ENCODE measurements at regions not wholly inside any gene's neighbourhood (a gene's known extent, or its start where the extent isn't known, plus 50 kb on each side); places are given as distances from the start of the nearest gene placed in this dataset.

- Histone ChIP-seq H3K4me1 (no peaks in the 10 kb centered on the region), H3K27ac (no peak overlapping the region), H3K27me3 (no peaks in the 10 kb centered on the region), H3K36me3 (no peaks in the 10 kb centered on the region), H3K9me3 (peaks cover 0 to 3% (median 0%) of the 10 kb centered on the region in 4 donors), H3K4me3 (no peak overlapping the region)
- TF ChIP-seq CTCF (IDR thresholded peaks at IDR 0.05): no peak
- no peak for TF ChIP-seq POLR2A (IDR thresholded peaks at IDR 0.05)
- DNase-seq: no peak
Observed at GRCh38 chr4:63049726-63050125, 1359.5 kb downstream of the TECRL start.

- Histone ChIP-seq H3K36me3 (no peaks in the 10 kb centered on the region), H3K27me3 (no peaks in the 10 kb centered on the region), H3K4me3 (no peak overlapping the region), H3K27ac (no peak overlapping the region), H3K4me1 (no peaks in the 10 kb centered on the region), H3K9me3 (peaks cover 0 to 3% (median 0%) of the 10 kb centered on the region in 4 donors)
- DNase-seq: no peak
- TF ChIP-seq CTCF (IDR thresholded peaks at IDR 0.05) (no peak), POLR2A (IDR thresholded peaks at IDR 0.05) (no peak)
Observed at GRCh38 chr4:63049278-63049677, 1360.0 kb downstream of the TECRL start.

GRCh38 chr4:63036159-63036866, 1372.9 kb downstream of the TECRL start:
- TF ChIP-seq CTCF (IDR thresholded peaks at IDR 0.05): no peak
- TF ChIP-seq POLR2A (IDR thresholded peaks at IDR 0.05): no peak
- no peaks in the 10 kb centered on the region for H3K27me3 ChIP-seq
- no peaks in the 10 kb centered on the region for H3K36me3 ChIP-seq
- no peaks in the 10 kb centered on the region for H3K4me1 ChIP-seq
- no peaks in the 10 kb centered on the region for H3K9me3 ChIP-seq
- no peak overlapping the region for H3K4me3 ChIP-seq
- no peak for DNase-seq
- H3K27ac ChIP-seq: no peak overlapping the region

- no peaks in the 10 kb centered on the region for H3K36me3 ChIP-seq
- H3K27me3 ChIP-seq: no peaks in the 10 kb centered on the region
- H3K4me1 ChIP-seq: no peaks in the 10 kb centered on the region
- no peak overlapping the region for H3K27ac ChIP-seq
- H3K4me3 ChIP-seq: no peak overlapping the region
- TF ChIP-seq CTCF (IDR thresholded peaks at IDR 0.05) (no peak), POLR2A (IDR thresholded peaks at IDR 0.05) (no peak)
- no peaks in the 10 kb centered on the region for H3K9me3 ChIP-seq
- DNase-seq: no peak
Observed at GRCh38 chr4:63029380-63029779, 1379.9 kb downstream of the TECRL start.

- DNase-seq: no peak
- Histone ChIP-seq H3K27ac (no peak overlapping the region), H3K4me1 (no peaks in the 10 kb centered on the region), H3K36me3 (no peaks in the 10 kb centered on the region), H3K4me3 (no peak overlapping the region), H3K9me3 (no peaks in the 10 kb centered on the region), H3K27me3 (no peaks in the 10 kb centered on the region)
- TF ChIP-seq CTCF (IDR thresholded peaks at IDR 0.05): no peak
- no peak for TF ChIP-seq POLR2A (IDR thresholded peaks at IDR 0.05)
Observed at GRCh38 chr4:63020661-63021060, 1388.6 kb downstream of the TECRL start.

- Histone ChIP-seq H3K36me3 (no peaks in the 10 kb centered on the region), H3K27me3 (no peaks in the 10 kb centered on the region), H3K9me3 (no peaks in the 10 kb centered on the region), H3K4me3 (no peak overlapping the region), H3K27ac (no peak overlapping the region), H3K4me1 (no peaks in the 10 kb centered on the region)
- TF ChIP-seq POLR2A (IDR thresholded peaks at IDR 0.05) (no peak), CTCF (IDR thresholded peaks at IDR 0.05) (no peak)
- no peak for DNase-seq
Observed at GRCh38 chr4:63017300-63017699, 1392.0 kb downstream of the TECRL start.

Data from Peyer's patch (tissue), 4 donors.